ENCODE measurements at regions not wholly inside any gene's neighbourhood (a gene's known extent, or its start where the extent isn't known, plus 50 kb on each side); places are given as distances from the start of the nearest gene placed in this dataset.

DNA sequence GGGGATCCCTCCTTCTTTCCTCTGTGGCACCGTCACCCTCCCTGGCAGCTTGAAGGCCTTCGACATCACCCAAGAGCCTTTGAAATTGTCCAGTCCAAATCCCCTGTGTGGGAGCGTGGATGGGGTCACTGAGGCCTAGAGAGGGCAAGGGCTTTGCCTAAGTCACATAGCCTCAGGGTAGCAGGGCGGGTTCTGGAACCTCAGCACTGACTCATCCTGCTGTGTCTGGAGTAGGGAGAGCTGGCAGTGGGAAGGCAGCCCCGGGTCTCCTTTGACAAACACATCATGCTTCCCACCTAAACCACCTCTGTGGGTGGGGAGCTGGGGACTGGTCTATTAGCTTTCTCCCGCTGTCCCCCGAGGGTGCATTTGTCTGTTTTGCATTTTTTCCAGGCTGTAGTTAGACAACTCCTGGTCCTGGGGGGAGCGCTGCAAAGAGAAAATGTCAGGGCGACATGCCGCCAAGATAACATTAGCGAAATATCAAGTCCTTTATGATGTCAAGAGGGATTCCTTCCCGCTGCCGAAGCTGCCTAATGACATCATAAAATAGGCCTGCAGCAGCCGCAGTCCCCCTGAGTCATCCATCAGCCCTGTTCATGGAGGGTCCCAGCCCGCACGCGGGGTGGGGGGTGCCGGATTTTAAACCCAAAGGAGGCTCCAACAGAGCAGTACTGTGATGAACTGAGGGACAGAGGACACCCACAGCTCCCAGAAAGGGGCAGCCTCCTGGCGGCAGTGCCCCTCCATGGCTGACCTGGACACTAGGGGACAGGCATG lies 77.0 kb upstream of the POU3F1 start:
- DNase-seq (ENCODE audit: extremely low spot score) = no peak
- H3K36me3 ChIP-seq = no peaks in the 10 kb centered on the region
- no peaks in the 10 kb centered on the region for H3K9me3 ChIP-seq
- H3K27me3 ChIP-seq = peaks cover 0 to 20% (median 0%) of the 10 kb centered on the region in 4 donors
- H3K4me3 ChIP-seq = no peak overlapping the region
- no peak overlapping the region for H3K27ac ChIP-seq (replicated peaks in 1 of 4)
- intact Hi-C loops (cut with DNase I) = no loop called here
- 87% methylated on average over 19 of the region's 19 CpGs for WGBS
- no peaks in the 10 kb centered on the region for H3K4me1 ChIP-seq
- TF ChIP-seq EP300 (IDR thresholded peaks at IDR 0.05) (no peak), POLR2AphosphoS5 (IDR thresholded peaks at IDR 0.05) (no peak), CTCF (IDR thresholded peaks at IDR 0.05) (no peak), POLR2A (IDR thresholded peaks at IDR 0.05; ENCODE audit: low read depth) (no peak)

DNA sequence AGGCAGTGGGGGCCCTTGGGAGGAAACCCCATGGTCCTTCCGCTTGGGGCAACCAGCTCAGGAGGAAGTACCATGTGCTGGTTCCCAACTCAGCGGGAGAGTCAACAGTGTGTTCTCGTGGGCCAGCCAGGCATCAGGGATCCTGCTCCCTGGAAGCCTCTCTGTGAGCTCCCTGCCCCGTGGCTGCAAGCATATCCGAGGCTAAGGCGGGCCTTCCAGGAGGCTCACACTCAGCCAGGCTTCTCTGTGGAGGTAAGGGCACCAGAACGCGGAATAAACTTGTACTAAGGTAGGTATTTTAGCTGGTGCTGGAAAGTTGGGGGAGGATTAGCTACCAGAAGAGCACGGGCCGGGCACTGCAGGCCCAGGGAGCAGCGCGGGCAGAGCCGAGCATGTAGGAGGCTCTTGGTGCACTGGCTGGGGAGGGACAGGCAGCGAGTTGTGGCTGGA lies 74.7 kb upstream of the POU3F1 start:
- TF ChIP-seq EP300 (IDR thresholded peaks at IDR 0.05) (no peak), POLR2A (IDR thresholded peaks at IDR 0.05; ENCODE audit: low read depth) (no peak), POLR2AphosphoS5 (IDR thresholded peaks at IDR 0.05) (no peak), CTCF (IDR thresholded peaks at IDR 0.05) (no peak)
- no peak for DNase-seq (ENCODE audit: extremely low spot score)
- no peak overlapping the region for H3K4me3 ChIP-seq
- peaks cover 0 to 20% (median 0%) of the 10 kb centered on the region in 4 donors for H3K27me3 ChIP-seq
- no peaks in the 10 kb centered on the region for H3K4me1 ChIP-seq
- intact Hi-C loops (cut with DNase I) = no loop called here
- H3K36me3 ChIP-seq = no peaks in the 10 kb centered on the region
- no peak overlapping the region for H3K27ac ChIP-seq (replicated peaks in 1 of 4)
- WGBS = 100% methylated on average over 6 of the region's 14 CpGs
- no peaks in the 10 kb centered on the region for H3K9me3 ChIP-seq

GRCh38 chr1:38120552-38121230 lies 74.1 kb upstream of the POU3F1 start:
- Histone ChIP-seq H3K4me1 (no peaks in the 10 kb centered on the region), H3K4me3 (no peak overlapping the region), H3K9me3 (no peaks in the 10 kb centered on the region), H3K27ac (replicated peaks in 1 of 4) (no peak overlapping the region), H3K36me3 (no peaks in the 10 kb centered on the region), H3K27me3 (peaks cover 0 to 16% (median 0%) of the 10 kb centered on the region in 4 donors)
- TF ChIP-seq CTCF (IDR thresholded peaks at IDR 0.05) (no peak), POLR2A (IDR thresholded peaks at IDR 0.05; ENCODE audit: low read depth) (no peak), POLR2AphosphoS5 (IDR thresholded peaks at IDR 0.05) (no peak), EP300 (IDR thresholded peaks at IDR 0.05) (no peak)
- 91% methylated on average over 5 of the region's 5 CpGs for WGBS
- no peak for DNase-seq (ENCODE audit: extremely low spot score)
- intact Hi-C loops (cut with DNase I) = no loop called here

GRCh38 chr1:38118976-38119375 lies 72.4 kb upstream of the POU3F1 start:
- Histone ChIP-seq H3K9me3 (no peaks in the 10 kb centered on the region), H3K36me3 (no peaks in the 10 kb centered on the region), H3K4me1 (peaks cover 0 to 8% (median 2%) of the 10 kb centered on the region in 4 donors), H3K27ac (replicated peaks in 1 of 4) (no peak overlapping the region), H3K4me3 (no peak overlapping the region), H3K27me3 (peaks cover 0 to 4% (median 0%) of the 10 kb centered on the region in 4 donors)
- intact Hi-C loops (cut with DNase I) = no loop called here
- 81% methylated on average over 8 of the region's 9 CpGs for WGBS
- no peak for TF ChIP-seq EP300 (IDR thresholded peaks at IDR 0.05)
- TF ChIP-seq POLR2A (IDR thresholded peaks at IDR 0.05; ENCODE audit: low read depth) = no peak
- no peak for TF ChIP-seq POLR2AphosphoS5 (IDR thresholded peaks at IDR 0.05)
- no peak for TF ChIP-seq CTCF (IDR thresholded peaks at IDR 0.05)
- no peak for DNase-seq (ENCODE audit: extremely low spot score)
